Left lobe of liver (tissue), 2 donors: ENCODE measurements at regions not wholly inside any gene's neighbourhood (a gene's known extent, or its start where the extent isn't known, plus 50 kb on each side); places are given as distances from the start of the nearest gene placed in this dataset.

Experiments used
- ATAC-seq: fragments of 200-7000 bp; cut with Tn5 transposase; one replicate; pipeline ENCODE4 v1.9.1; 2020; ENCODE audit warnings: mild to moderate bottlenecking, moderate library complexity
- DNase-seq: peaks from one replicate; pipeline ENCODE4 v3.0.0-alpha.2; 2020; ENCODE audit warnings: low spot score
- donor health status: DM: no; HTN: no; CAD: no; lungs with moderate emphysema.
- donor health status: DM: no; HTN: yes; CAD: no.

GRCh38 chr6:68400396-68400795 lies 234.7 kb upstream of the ADGRB3 start:
- DNase-seq (no peak), ATAC-seq (no peak)

GRCh38 chr6:68391953-68392352 lies 243.1 kb upstream of the ADGRB3 start:
- DNase-seq = no peak
- ATAC-seq = no peak

GRCh38 chr6:68372991-68373390 lies 262.1 kb upstream of the ADGRB3 start:
- DNase-seq (no peak), ATAC-seq (no peak)

GRCh38 chr6:68368845-68369244 lies 266.2 kb upstream of the ADGRB3 start:
- DNase-seq = no peak
- no peak for ATAC-seq

GRCh38 chr6:68364271-68364805 lies 270.7 kb upstream of the ADGRB3 start:
- ATAC-seq (no peak), DNase-seq (no peak)

GRCh38 chr6:68343901-68344300 lies 291.2 kb upstream of the ADGRB3 start:
- no peak for DNase-seq
- ATAC-seq = peak; percentile 83

GRCh38 chr6:68342286-68342685 lies 292.8 kb upstream of the ADGRB3 start:
- ATAC-seq (no peak), DNase-seq (no peak)

- DNase-seq (no peak), ATAC-seq (no peak)
Observed at GRCh38 chr6:68339488-68340131, 295.5 kb upstream of the ADGRB3 start.

GRCh38 chr6:68333442-68333841 lies 301.6 kb upstream of the ADGRB3 start:
- DNase-seq (no peak), ATAC-seq (no peak)

- no peak for DNase-seq
- ATAC-seq = no peak
Observed at GRCh38 chr6:68328156-68328555, 306.9 kb upstream of the ADGRB3 start.

GRCh38 chr6:68326762-68327161 lies 308.3 kb upstream of the ADGRB3 start:
- DNase-seq = no peak
- no peak for ATAC-seq

GRCh38 chr6:68317366-68317765 lies 317.7 kb upstream of the ADGRB3 start:
- no peak for ATAC-seq
- DNase-seq = no peak

GRCh38 chr6:68313911-68314310 lies 321.2 kb upstream of the ADGRB3 start:
- DNase-seq (no peak), ATAC-seq (no peak)

- no peak for DNase-seq
Observed at GRCh38 chr6:68307301-68307700, 327.8 kb upstream of the ADGRB3 start.

GRCh38 chr6:68296126-68296525 lies 339.0 kb upstream of the ADGRB3 start:
- DNase-seq (no peak), ATAC-seq (no peak)

More at GRCh38 chr6:68307301-68307700, 327.8 kb upstream of the ADGRB3 start:
- no peak for ATAC-seq

GRCh38 chr6:68282646-68283045 lies 352.4 kb upstream of the ADGRB3 start:
- DNase-seq = no peak
- no peak for ATAC-seq

GRCh38 chr6:68279793-68280557 lies 355.1 kb upstream of the ADGRB3 start:
- DNase-seq = no peak
- ATAC-seq = no peak

GRCh38 chr6:68273297-68273696 lies 361.8 kb upstream of the ADGRB3 start:
- ATAC-seq = no peak
- no peak for DNase-seq

- DNase-seq (no peak), ATAC-seq (no peak)
Observed at GRCh38 chr6:68256391-68256790, 378.7 kb upstream of the ADGRB3 start.

- DNase-seq (no peak), ATAC-seq (no peak)
Observed at GRCh38 chr6:68252632-68253031, 382.4 kb upstream of the ADGRB3 start.

- DNase-seq (no peak), ATAC-seq (no peak)
Observed at GRCh38 chr6:68247782-68248181, 387.3 kb upstream of the ADGRB3 start.

- ATAC-seq (no peak), DNase-seq (no peak)
Observed at GRCh38 chr6:68240726-68241125, 394.4 kb upstream of the ADGRB3 start.
